HEK293 (cell line): ENCODE measurements at regions not wholly inside any gene's neighbourhood (a gene's known extent, or its start where the extent isn't known, plus 50 kb on each side); places are given as distances from the start of the nearest gene placed in this dataset.

Experiments used
- CTCF ChIA-PET: fragments of 350-600 bp; formaldehyde crosslinking; extraction: SDS; loops from one replicate; lab custom pipeline; 2021; ENCODE audit warnings: antibody characterized with exemption; lab: Yijun Ruan, JAX
- POLR2A ChIA-PET: fragments of 300-600 bp; formaldehyde crosslinking; extraction: SDS; loops from one replicate; lab custom pipeline; 2020; ENCODE audit warnings: antibody characterized with exemption, inconsistent platforms; lab: Yijun Ruan, JAX
- H3K27ac ChIP-seq: fragments of 200-500 bp; sonication (Bioruptor generic); 2 replicates; pipeline ENCODE4 v1.5.1; 2014; ENCODE audit warnings: low read depth, low read length, control low read depth, inconsistent platforms; ENCODE audit errors: extremely low read depth
- H3K36me3 ChIP-seq, 2 experiments: fragments of 200-500 bp in 1 of 2; sonication (Bioruptor generic) in 1 of 2; 1 replicate in 1 of 2; 2 replicates in 1 of 2; pipeline ENCODE4 v1.5.1; 2014 to 2017; ENCODE audit warnings: inconsistent platforms in 2 of 2, low read length in 2 of 2; ENCODE audit not compliant: control insufficient read depth in 2 of 2, insufficient read depth in 1 of 2
- H3K4me1 ChIP-seq: fragments of 200-500 bp; sonication (Bioruptor generic); 2 replicates; pipeline ENCODE4 v1.5.1; 2014; ENCODE audit warnings: mild to moderate bottlenecking, low read length, inconsistent platforms; ENCODE audit not compliant: control insufficient read depth, insufficient read depth
- H3K4me3 ChIP-seq: 2 replicates; pipeline ENCODE4 v1.5.1; 2011; ENCODE audit warnings: low read depth, mild to moderate bottlenecking, control low read depth, low read length, moderate library complexity
- H3K9me3 ChIP-seq: fragments of 200-500 bp; sonication (Bioruptor generic); 2 replicates; pipeline ENCODE4 v1.5.1; 2014; ENCODE audit warnings: low read depth, low read length, inconsistent platforms; ENCODE audit not compliant: control insufficient read depth, insufficient read depth
- GLIS2 ChIP-seq: fragments of 450-650 bp; formaldehyde crosslinking; IDR thresholded peaks from 2 replicates; pipeline ENCODE4 v1.5.1; 2016; ENCODE audit warnings: missing biosample characterization, missing genetic modification characterization
- HOXD13 ChIP-seq: sonication (generic); formaldehyde crosslinking; IDR thresholded peaks from 2 replicates; pipeline ENCODE4 v1.8.0; 2022; ENCODE audit warnings: missing genetic modification reagents, borderline replicate concordance
- SP7 ChIP-seq: fragments of 450-650 bp; formaldehyde crosslinking; IDR thresholded peaks from 2 replicates; pipeline ENCODE4 v1.5.1; 2016; ENCODE audit warnings: missing biosample characterization, missing genetic modification characterization
- WT1 ChIP-seq: fragments of 450-650 bp; formaldehyde crosslinking; IDR thresholded peaks from 2 replicates; pipeline ENCODE4 v1.5.1; 2016; ENCODE audit warnings: missing biosample characterization, missing genetic modification characterization
- ZBTB48 ChIP-seq: fragments of 450-650 bp; formaldehyde crosslinking; IDR thresholded peaks from 2 replicates; pipeline ENCODE4 v1.5.1; 2016; ENCODE audit warnings: missing biosample characterization, missing genetic modification characterization
- ZBTB8A ChIP-seq: fragments of 450-650 bp; formaldehyde crosslinking; IDR thresholded peaks from 2 replicates; pipeline ENCODE4 v1.5.1; 2016; ENCODE audit warnings: missing biosample characterization, missing genetic modification characterization
- ZEB2 ChIP-seq: fragments of 450-650 bp; formaldehyde crosslinking; IDR thresholded peaks from 2 replicates; pipeline ENCODE4 v1.5.1; 2016; ENCODE audit warnings: missing biosample characterization, missing genetic modification characterization
- ZFHX2 ChIP-seq: fragments of 450-650 bp; formaldehyde crosslinking; conservative IDR thresholded peaks from 2 replicates; pipeline ENCODE4 v1.5.1; 2016; ENCODE audit warnings: missing biosample characterization, missing genetic modification characterization
- ZFP3 ChIP-seq: fragments of 450-650 bp; formaldehyde crosslinking; IDR thresholded peaks from 2 replicates; pipeline ENCODE4 v1.5.1; 2016; ENCODE audit warnings: low read depth, missing biosample characterization, missing genetic modification characterization
- ZFP41 ChIP-seq: fragments of 450-650 bp; formaldehyde crosslinking; IDR thresholded peaks from 2 replicates; pipeline ENCODE4 v1.5.1; 2016; ENCODE audit warnings: missing biosample characterization, missing genetic modification characterization, borderline replicate concordance
- ZNF114 ChIP-seq: fragments of 450-650 bp; formaldehyde crosslinking; IDR thresholded peaks from 2 replicates; pipeline ENCODE4 v1.5.0; 2017; ENCODE audit warnings: missing biosample characterization, missing genetic modification characterization
- ZNF133 ChIP-seq: fragments of 450-650 bp; formaldehyde crosslinking; IDR thresholded peaks from 2 replicates; pipeline ENCODE4 v1.5.1; 2016; ENCODE audit warnings: missing biosample characterization, missing genetic modification characterization
- ZNF138 ChIP-seq: fragments of 450-650 bp; formaldehyde crosslinking; IDR thresholded peaks from 2 replicates; pipeline ENCODE4 v1.5.1; 2016; ENCODE audit warnings: missing biosample characterization, missing genetic modification characterization, borderline replicate concordance
- ZNF155 ChIP-seq: fragments of 450-650 bp; formaldehyde crosslinking; IDR thresholded peaks from 2 replicates; pipeline ENCODE4 v1.5.1; 2016; ENCODE audit warnings: missing biosample characterization, missing genetic modification characterization
- ZNF174 ChIP-seq: fragments of 450-650 bp; formaldehyde crosslinking; IDR thresholded peaks from 2 replicates; pipeline ENCODE4 v1.5.0; 2017; ENCODE audit warnings: missing biosample characterization, mild to moderate bottlenecking, missing genetic modification characterization
- ZNF211 ChIP-seq: fragments of 450-650 bp; formaldehyde crosslinking; IDR thresholded peaks from 2 replicates; pipeline ENCODE4 v1.5.1; 2016; ENCODE audit warnings: low read depth, missing biosample characterization, missing genetic modification characterization
- ZNF214 ChIP-seq: fragments of 450-650 bp; formaldehyde crosslinking; IDR thresholded peaks from 2 replicates; pipeline ENCODE4 v1.5.1; 2017; ENCODE audit warnings: missing biosample characterization, mild to moderate bottlenecking, missing genetic modification characterization, borderline replicate concordance
- ZNF354C ChIP-seq: fragments of 450-650 bp; formaldehyde crosslinking; IDR thresholded peaks from 2 replicates; pipeline ENCODE4 v1.5.1; 2016; ENCODE audit warnings: missing biosample characterization, missing genetic modification characterization, low read depth, borderline replicate concordance
- ZNF366 ChIP-seq: fragments of 450-650 bp; formaldehyde crosslinking; conservative IDR thresholded peaks from 2 replicates; pipeline ENCODE4 v1.5.1; 2016; ENCODE audit warnings: missing biosample characterization, missing genetic modification characterization
- ZNF394 ChIP-seq: fragments of 450-650 bp; formaldehyde crosslinking; IDR thresholded peaks from 2 replicates; pipeline ENCODE4 v1.5.1; 2016; ENCODE audit warnings: missing biosample characterization, missing genetic modification characterization, mild to moderate bottlenecking, moderate library complexity, borderline replicate concordance
- ZNF514 ChIP-seq: fragments of 450-650 bp; formaldehyde crosslinking; IDR thresholded peaks from 2 replicates; pipeline ENCODE4 v1.5.1; 2016; ENCODE audit warnings: missing biosample characterization, missing genetic modification characterization
- ZNF660 ChIP-seq: fragments of 450-650 bp; IDR thresholded peaks from 2 replicates; pipeline ENCODE4 v1.5.1; 2018; ENCODE audit warnings: missing biosample characterization, mild to moderate bottlenecking, missing genetic modification characterization
- ZNF664 ChIP-seq: fragments of 450-650 bp; formaldehyde crosslinking; IDR thresholded peaks from 2 replicates; pipeline ENCODE4 v1.5.1; 2016; ENCODE audit warnings: missing biosample characterization, missing genetic modification characterization
- ZNF76 ChIP-seq: fragments of 450-650 bp; formaldehyde crosslinking; IDR thresholded peaks from 2 replicates; pipeline ENCODE4; 2016; ENCODE audit warnings: low read depth, missing biosample characterization, missing genetic modification characterization, borderline replicate concordance
- ZNF785 ChIP-seq: fragments of 450-650 bp; formaldehyde crosslinking; IDR thresholded peaks from 2 replicates; pipeline ENCODE4 v1.5.1; 2016; ENCODE audit warnings: missing biosample characterization, missing genetic modification characterization
- ZNF843 ChIP-seq: fragments of 450-650 bp; formaldehyde crosslinking; IDR thresholded peaks from 2 replicates; pipeline ENCODE4 v1.5.1; 2016; ENCODE audit warnings: missing biosample characterization, missing genetic modification characterization
- ZSCAN18 ChIP-seq: fragments of 450-650 bp; formaldehyde crosslinking; IDR thresholded peaks from 2 replicates; pipeline ENCODE4 v1.5.1; 2016; ENCODE audit warnings: missing biosample characterization, missing genetic modification characterization

- Histone ChIP-seq H3K4me3 (no peak overlapping the region), H3K36me3 (no peaks in the 10 kb centered on the region), H3K27ac (no peak overlapping the region), H3K4me1 (no peaks in the 10 kb centered on the region), H3K9me3 (no peaks in the 10 kb centered on the region)
- CTCF ChIA-PET: no interaction called here
- no peak for TF ChIP-seq ZNF843 (tag by site-specific recombination)
- no peak for TF ChIP-seq ZNF785 (tag by site-specific recombination)
- no peak for TF ChIP-seq ZNF76
- no peak for TF ChIP-seq GLIS2 (tag by site-specific recombination)
- no peak for TF ChIP-seq ZFP3
- TF ChIP-seq ZBTB8A (tag by site-specific recombination): no peak
- no peak for TF ChIP-seq ZNF211 (tag by site-specific recombination)
- POLR2A ChIA-PET: no interaction called here
Measured at GRCh38 chr3:109644332-109644731, 307.0 kb upstream of the DPPA4 start.

GRCh38 chr3:109644746-109645145 is 307.4 kb upstream of the DPPA4 start:
- Histone ChIP-seq H3K4me3 (no peak overlapping the region), H3K4me1 (no peaks in the 10 kb centered on the region), H3K36me3 (no peaks in the 10 kb centered on the region), H3K27ac (no peak overlapping the region), H3K9me3 (no peaks in the 10 kb centered on the region)
- ChIA-PET POLR2A (no interaction called here), CTCF (no interaction called here)
- TF ChIP-seq ZNF133 (tag by site-specific recombination) (no peak), ZNF843 (tag by site-specific recombination) (no peak), ZNF660 (tag by site-specific recombination) (no peak), ZNF155 (tag by site-specific recombination) (no peak), ZNF114 (no peak), ZEB2 (tag by site-specific recombination) (no peak), ZNF514 (tag by site-specific recombination) (no peak), ZNF664 (tag by site-specific recombination) (no peak), ZNF366 (no peak), SP7 (no peak)

- CTCF ChIA-PET: no interaction called here
- Histone ChIP-seq H3K27ac (no peak overlapping the region), H3K4me1 (no peaks in the 10 kb centered on the region), H3K36me3 (no peaks in the 10 kb centered on the region), H3K4me3 (no peak overlapping the region), H3K9me3 (no peaks in the 10 kb centered on the region)
- TF ChIP-seq ZNF174 (tag by site-specific recombination) (no peak), HOXD13 (CRISPR knock-in tag) (no peak), ZFHX2 (tag by site-specific recombination) (no peak)
- POLR2A ChIA-PET: no interaction called here
Measured at GRCh38 chr3:109648027-109648426, 310.7 kb upstream of the DPPA4 start.

- Histone ChIP-seq H3K27ac (no peak overlapping the region), H3K36me3 (no peaks in the 10 kb centered on the region), H3K4me1 (no peaks in the 10 kb centered on the region), H3K4me3 (no peak overlapping the region), H3K9me3 (no peaks in the 10 kb centered on the region)
- POLR2A ChIA-PET: no interaction called here
- CTCF ChIA-PET: no interaction called here
- TF ChIP-seq ZNF354C (tag by site-specific recombination): no peak
Measured at GRCh38 chr3:109656225-109656624, 318.9 kb upstream of the DPPA4 start.

- Histone ChIP-seq H3K27ac (no peak overlapping the region), H3K9me3 (no peaks in the 10 kb centered on the region), H3K4me3 (no peak overlapping the region), H3K36me3 (no peaks in the 10 kb centered on the region), H3K4me1 (no peaks in the 10 kb centered on the region)
- POLR2A ChIA-PET: no interaction called here
- CTCF ChIA-PET: no interaction called here
- TF ChIP-seq ZNF76: no peak
- no peak for TF ChIP-seq ZFP41 (tag by site-specific recombination)
- TF ChIP-seq ZSCAN18 (tag by site-specific recombination): no peak
- TF ChIP-seq GLIS2 (tag by site-specific recombination): no peak
- TF ChIP-seq ZNF138 (tag by site-specific recombination): no peak
- TF ChIP-seq ZNF394: no peak
- no peak for TF ChIP-seq ZNF214 (tag by site-specific recombination)
- no peak for TF ChIP-seq WT1
- TF ChIP-seq ZBTB48 (tag by site-specific recombination): no peak
- TF ChIP-seq ZNF366: no peak
Measured at GRCh38 chr3:109678600-109678999, 341.3 kb upstream of the DPPA4 start.
